SIG-M5 treated with dmso at 0.1 percent for 504 hours (cell line): ENCODE measurements at regions not wholly inside any gene's neighbourhood (a gene's known extent, or its start where the extent isn't known, plus 50 kb on each side); places are given as distances from the start of the nearest gene placed in this dataset.

Experiments used
- DNase-seq: peaks from one replicate; lab custom pipeline; 2025; ENCODE audit not compliant: unreplicated experiment; lab: John Stamatoyannopoulos, UW

DNA sequence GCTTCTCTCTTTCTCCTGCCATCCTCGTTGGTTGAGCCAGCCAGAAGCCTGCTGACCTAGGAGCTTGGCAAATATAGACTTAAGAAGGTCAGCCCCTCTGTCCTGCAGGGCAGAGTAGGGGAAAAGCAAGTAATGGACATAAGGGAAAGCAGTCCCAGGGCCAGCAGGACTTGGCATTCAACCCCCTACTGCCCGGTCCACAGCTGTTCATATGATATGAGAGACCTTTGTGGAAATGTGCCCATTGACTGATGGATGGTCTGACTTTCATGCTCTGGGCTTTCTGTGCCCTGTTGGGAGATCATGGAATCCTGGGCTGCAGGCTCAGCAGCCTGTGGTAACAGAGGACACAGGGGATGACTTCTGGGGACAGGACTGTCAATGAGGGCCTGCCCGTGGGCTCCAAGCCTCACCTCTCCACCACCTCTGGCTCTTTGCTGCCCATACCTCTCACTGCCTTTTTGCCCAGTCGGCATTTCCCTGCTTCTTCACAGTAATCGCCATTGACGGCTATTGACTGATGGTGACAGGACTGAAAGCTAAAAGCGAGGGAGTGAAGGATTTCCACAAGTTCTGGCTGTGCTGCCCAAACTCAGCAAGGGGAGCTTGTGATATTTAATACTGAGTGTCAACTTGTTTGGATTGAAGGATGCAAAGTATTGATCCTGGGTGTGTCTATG, 60.0 kb upstream of the NMNAT3 start:
- DNase-seq: no peak

GRCh38 chr3:139735191-139735590, 57.4 kb upstream of the NMNAT3 start:
- no peak for DNase-seq

DNA sequence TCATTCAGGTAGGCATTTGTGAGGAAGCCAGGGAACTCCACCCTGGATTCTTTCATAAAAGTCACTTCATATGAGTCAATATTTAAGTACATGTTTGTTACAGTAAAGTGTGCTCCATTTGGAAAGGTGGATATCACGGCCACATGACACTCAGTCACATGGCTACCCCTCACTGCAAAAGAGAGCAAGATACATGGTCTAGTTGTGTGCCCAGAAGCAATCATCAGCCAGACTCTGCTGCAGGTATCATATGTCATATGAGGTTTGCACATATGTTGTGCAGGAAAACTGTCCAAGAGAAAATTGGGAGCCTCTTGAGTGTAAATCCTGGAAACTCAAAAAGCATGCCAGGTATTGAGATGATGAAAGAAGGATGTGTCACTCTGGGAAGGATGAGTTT, 55.0 kb upstream of the NMNAT3 start:
- no peak for DNase-seq

- no peak for DNase-seq
These were observed 51.5 kb upstream of the NMNAT3 start for GRCh38 chr3:139729300-139729699.

DNA sequence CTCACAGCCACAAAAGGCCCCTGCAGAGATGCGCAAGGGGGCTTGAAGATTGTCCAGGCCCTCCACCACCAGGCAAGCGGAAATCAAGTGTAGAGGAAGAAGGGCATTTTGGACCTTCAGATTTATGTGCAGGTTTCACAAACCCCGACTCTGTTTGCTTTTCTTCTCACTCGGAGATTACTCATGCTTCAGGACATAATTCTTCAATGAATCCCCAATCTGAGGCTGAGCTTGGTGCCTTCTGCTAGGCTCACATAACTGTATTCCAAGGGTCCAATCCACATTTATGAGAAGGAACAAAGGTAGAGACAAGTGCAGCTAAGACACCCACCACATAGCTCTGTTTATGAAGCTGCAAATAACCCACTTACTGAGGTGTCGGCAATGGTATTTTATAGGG, 50.6 kb upstream of the NMNAT3 start:
- no peak for DNase-seq
